ENCODE measurements at regions not wholly inside any gene's neighbourhood (a gene's known extent, or its start where the extent isn't known, plus 50 kb on each side); places are given as distances from the start of the nearest gene placed in this dataset.
A peak's percentile ranks its signal among the peaks of the same experiment; 100 is the strongest.
"Not testable (repeated sequence)": the region's sequence is repeated elsewhere in the genome, so short reads cannot be mapped to it uniquely, and the experiment has no call there.

- no peak overlapping the region for H3K4me3 ChIP-seq (ENCODE audit: low read depth, low read length)
- peak; percentile 3 for DNase-seq (ENCODE audit: low read depth)
- TF ChIP-seq CTCF (conservative IDR thresholded peaks at IDR 0.05; ENCODE audit: low read depth, low read length) = no peak
Measured at GRCh38 chrX:144616317-144616716, 631.0 kb upstream of the SPANXN1 start.

GRCh38 chrX:144627947-144628346 lies 619.4 kb upstream of the SPANXN1 start:
- no peak overlapping the region for H3K4me3 ChIP-seq (ENCODE audit: low read depth, low read length)
- TF ChIP-seq CTCF (conservative IDR thresholded peaks at IDR 0.05; ENCODE audit: low read depth, low read length) = no peak
- no peak for DNase-seq (ENCODE audit: low read depth)

GRCh38 chrX:144634451-144634850 lies 612.9 kb upstream of the SPANXN1 start:
- DNase-seq (ENCODE audit: low read depth) = peak; percentile 3
- not testable (repeated sequence) for H3K4me3 ChIP-seq (ENCODE audit: low read depth, low read length)

GRCh38 chrX:144637731-144638130 lies 609.6 kb upstream of the SPANXN1 start:
- no peak overlapping the region for H3K4me3 ChIP-seq (ENCODE audit: low read depth, low read length)
- no peak for DNase-seq (ENCODE audit: low read depth)
- TF ChIP-seq CTCF (conservative IDR thresholded peaks at IDR 0.05; ENCODE audit: low read depth, low read length) = no peak

- TF ChIP-seq CTCF (conservative IDR thresholded peaks at IDR 0.05; ENCODE audit: low read depth, low read length) = no peak
- no peak overlapping the region for H3K4me3 ChIP-seq (ENCODE audit: low read depth, low read length)
- DNase-seq (ENCODE audit: low read depth) = no peak
Measured at GRCh38 chrX:144648788-144649187, 598.5 kb upstream of the SPANXN1 start.

GRCh38 chrX:144681501-144681900 lies 565.8 kb upstream of the SPANXN1 start:
- H3K4me3 ChIP-seq (ENCODE audit: low read depth, low read length) = no peak overlapping the region
- no peak for TF ChIP-seq CTCF (conservative IDR thresholded peaks at IDR 0.05; ENCODE audit: low read depth, low read length)
- DNase-seq (ENCODE audit: low read depth) = no peak

- DNase-seq (ENCODE audit: low read depth) = no peak
- H3K4me3 ChIP-seq (ENCODE audit: low read depth, low read length) = no peak overlapping the region
- TF ChIP-seq CTCF (conservative IDR thresholded peaks at IDR 0.05; ENCODE audit: low read depth, low read length) = no peak
Measured at GRCh38 chrX:144683247-144683646, 564.1 kb upstream of the SPANXN1 start.

- no peak overlapping the region for H3K4me3 ChIP-seq (ENCODE audit: low read depth, low read length)
- DNase-seq (ENCODE audit: low read depth) = no peak
- no peak for TF ChIP-seq CTCF (conservative IDR thresholded peaks at IDR 0.05; ENCODE audit: low read depth, low read length)
Measured at GRCh38 chrX:144709841-144710240, 537.5 kb upstream of the SPANXN1 start.

Measured in epithelial cell of proximal tubule (primary cell).